Uterus (tissue), 2 donors: ENCODE measurements at regions not wholly inside any gene's neighbourhood (a gene's known extent, or its start where the extent isn't known, plus 50 kb on each side); places are given as distances from the start of the nearest gene placed in this dataset.

Source experiments
- CTCF ChIP-seq, 4 experiments: fragments of 200-600 bp in 2 of 4; fragments of 450-650 bp in 2 of 4; sonication (generic) in 2 of 4; IDR thresholded peaks; one replicate each; pipeline ENCODE4 v1.5.1; 2016 to 2019; ENCODE audit warnings: antibody characterized with exemption in 4 of 4, mild to moderate bottlenecking in 2 of 4, moderate library complexity in 1 of 4
- POLR2A ChIP-seq, 2 donors: fragments of 450-650 bp; IDR thresholded peaks; one replicate each; pipeline ENCODE4 v1.6.1; 2016; ENCODE audit warnings: antibody characterized with exemption in 2 of 2, mild to moderate bottlenecking in 1 of 2, moderate library complexity in 1 of 2

- TF ChIP-seq CTCF (IDR thresholded peaks at IDR 0.05), result no peak
- no peak for TF ChIP-seq POLR2A (IDR thresholded peaks at IDR 0.05)
These were observed 83.4 kb upstream of the SHISA3 start for GRCh38 chr4:42313872-42314271.
